Activated CD8-positive, alpha-beta T cell treated with anti-CD3 and anti-CD28 coated beads for 36 hours (primary cell): ENCODE measurements at regions not wholly inside any gene's neighbourhood (a gene's known extent, or its start where the extent isn't known, plus 50 kb on each side); places are given as distances from the start of the nearest gene placed in this dataset.
"Not testable (repeated sequence)": the region's sequence is repeated elsewhere in the genome, so short reads cannot be mapped to it uniquely, and the experiment has no call there.

Experiments used
- ATAC-seq: fragments of 200-7000 bp; cut with Tn5 transposase; one replicate; pipeline ENCODE4 v1.10.0; 2021; ENCODE audit warnings: mild to moderate bottlenecking, moderate library complexity
- CTCF ChIA-PET: fragments of 350-600 bp; sonication (Branson Sonifier 250); formaldehyde crosslinking; loops from one replicate; lab custom pipeline; 2021; ENCODE audit warnings: antibody characterized with exemption; lab: Charles Lee
- POLR2A ChIA-PET: fragments of 350-600 bp; sonication (Branson Sonifier 250); formaldehyde crosslinking; loops from one replicate; lab custom pipeline; 2021; ENCODE audit warnings: antibody characterized with exemption; lab: Charles Lee
- DNase-seq: peaks from one replicate; pipeline ENCODE4 v3.0.0-alpha.2; 2020
- H3K27ac Mint-ChIP-seq: one replicate; pipeline ENCODE4 v1.8.0; 2021; ENCODE audit warnings: mild to moderate bottlenecking, mixed read lengths
- H3K27me3 Mint-ChIP-seq: one replicate; pipeline ENCODE4 v1.8.0; 2021; ENCODE audit warnings: mixed read lengths
- H3K36me3 Mint-ChIP-seq: one replicate; pipeline ENCODE4 v1.8.0; 2021; ENCODE audit warnings: low read depth, mixed read lengths
- H3K4me1 Mint-ChIP-seq: one replicate; pipeline ENCODE4 v1.8.0; 2021; ENCODE audit warnings: low read depth, mixed read lengths
- H3K4me3 Mint-ChIP-seq: one replicate; pipeline ENCODE4 v1.8.0; 2021; ENCODE audit warnings: mild to moderate bottlenecking, moderate library complexity, mixed read lengths
- H3K9me3 Mint-ChIP-seq: one replicate; pipeline ENCODE4 v1.8.0; 2021; ENCODE audit warnings: mixed read lengths
- CTCF ChIP-seq: fragments of 200-600 bp; IDR thresholded peaks from one replicate; pipeline ENCODE4 v1.8.0; 2022; ENCODE audit warnings: antibody characterized with exemption, mild to moderate bottlenecking
- intact Hi-C: fragments of 100-400 bp; cut with micrococcal nuclease; formaldehyde crosslinking; loops from one replicate; pipeline ENCODE4 v1.10.0; 2022

GRCh38 chr15:24269166-24269571 lies 406.4 kb upstream of the NPAP1 start:
- H3K9me3 Mint-ChIP-seq: peaks cover 12% of the 10 kb centered on the region
- no peak overlapping the region for H3K4me3 Mint-ChIP-seq
- POLR2A ChIA-PET: no interaction called here
- ATAC-seq: no peak
- no peak for DNase-seq
- intact Hi-C loops: no loop called here
- CTCF ChIA-PET: no interaction called here
- no peak overlapping the region for H3K27ac Mint-ChIP-seq
- H3K36me3 Mint-ChIP-seq: no peaks in the 10 kb centered on the region
- H3K4me1 Mint-ChIP-seq: no peaks in the 10 kb centered on the region
- no peak for TF ChIP-seq CTCF
- no peaks in the 10 kb centered on the region for H3K27me3 Mint-ChIP-seq

GRCh38 chr15:24269923-24270322 lies 405.7 kb upstream of the NPAP1 start:
- H3K27me3 Mint-ChIP-seq: no peaks in the 10 kb centered on the region
- no peak overlapping the region for H3K4me3 Mint-ChIP-seq
- H3K4me1 Mint-ChIP-seq: no peaks in the 10 kb centered on the region

DNA sequence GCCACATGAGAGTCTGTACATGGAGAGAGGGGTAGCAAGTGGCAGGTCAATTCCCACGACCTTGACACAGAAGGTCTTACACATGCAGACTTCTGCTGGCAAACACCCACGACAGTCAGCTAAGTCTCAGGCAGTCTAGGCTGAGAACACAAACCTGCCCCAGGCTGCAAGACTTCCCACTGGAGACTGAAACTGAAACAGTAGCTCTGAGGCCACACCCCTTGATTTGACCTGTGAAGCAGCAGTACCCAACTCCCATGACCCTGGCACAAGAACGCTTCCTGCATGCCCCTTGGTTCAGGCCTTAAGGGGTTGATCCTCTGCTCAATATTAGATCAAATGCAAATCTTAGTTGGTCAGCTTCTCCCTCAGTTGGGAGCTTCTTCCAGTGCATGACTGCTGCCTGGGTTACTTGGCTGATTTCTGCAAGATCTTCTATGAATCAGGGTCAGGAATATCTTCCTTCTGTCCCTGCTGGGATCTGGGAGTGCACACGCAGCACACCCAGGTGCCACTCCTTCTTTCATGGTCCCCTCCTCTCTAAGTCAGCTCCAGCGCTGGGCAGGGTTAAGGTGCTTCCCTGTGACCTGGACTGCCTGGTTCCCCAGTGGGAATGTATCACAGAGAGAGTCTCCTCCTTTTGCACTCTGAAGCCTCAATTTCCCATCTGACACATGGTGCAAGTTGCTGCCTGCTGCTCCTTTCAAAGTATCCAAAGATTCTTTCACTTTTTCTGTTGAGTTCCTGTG lies 403.9 kb upstream of the NPAP1 start:
- CTCF ChIA-PET, H3K4me3 Mint-ChIP-seq, POLR2A ChIA-PET, H3K27me3 Mint-ChIP-seq, H3K36me3 Mint-ChIP-seq, H3K4me1 Mint-ChIP-seq, H3K27ac Mint-ChIP-seq, DNase-seq, ATAC-seq, intact Hi-C loops: not testable (repeated sequence)
- peaks cover 11% of the 10 kb centered on the region for H3K9me3 Mint-ChIP-seq

More at GRCh38 chr15:24269923-24270322, 405.7 kb upstream of the NPAP1 start:
- ATAC-seq (no peak), DNase-seq (no peak)
- no peak for TF ChIP-seq CTCF
- Mint-ChIP-seq H3K27ac (no peak overlapping the region), H3K9me3 (peaks cover 12% of the 10 kb centered on the region), H3K36me3 (no peaks in the 10 kb centered on the region)
- intact Hi-C loops: no loop called here
- ChIA-PET CTCF (no interaction called here), POLR2A (no interaction called here)

DNA sequence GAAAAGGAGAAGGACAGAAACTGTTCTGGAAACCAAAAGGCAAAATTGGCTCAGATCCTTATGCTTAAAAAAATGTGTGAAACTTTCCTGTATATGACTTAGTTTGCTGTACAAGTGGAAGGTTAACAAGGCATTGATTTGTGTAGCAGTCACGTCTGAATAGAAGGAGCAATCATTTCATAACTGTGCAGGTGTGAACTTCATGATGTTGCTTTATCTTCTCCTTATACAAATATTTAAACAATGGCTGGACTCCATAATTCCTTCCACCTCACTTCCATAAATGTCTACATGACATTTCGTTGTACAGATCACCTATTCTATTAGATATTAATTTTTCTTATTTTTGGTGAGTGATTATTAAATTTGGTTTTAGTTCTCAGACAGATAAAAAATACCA lies 382.7 kb upstream of the NPAP1 start:
- H3K4me1 Mint-ChIP-seq: no peaks in the 10 kb centered on the region
- H3K9me3 Mint-ChIP-seq: no peaks in the 10 kb centered on the region
- TF ChIP-seq CTCF: no peak
- no peak overlapping the region for H3K4me3 Mint-ChIP-seq
- POLR2A ChIA-PET: no interaction called here
- H3K36me3 Mint-ChIP-seq: no peaks in the 10 kb centered on the region
- CTCF ChIA-PET: no interaction called here
- ATAC-seq: no peak
- no peak overlapping the region for H3K27ac Mint-ChIP-seq
- no peak for DNase-seq
- no peaks in the 10 kb centered on the region for H3K27me3 Mint-ChIP-seq
- intact Hi-C loops: no loop called here

DNA sequence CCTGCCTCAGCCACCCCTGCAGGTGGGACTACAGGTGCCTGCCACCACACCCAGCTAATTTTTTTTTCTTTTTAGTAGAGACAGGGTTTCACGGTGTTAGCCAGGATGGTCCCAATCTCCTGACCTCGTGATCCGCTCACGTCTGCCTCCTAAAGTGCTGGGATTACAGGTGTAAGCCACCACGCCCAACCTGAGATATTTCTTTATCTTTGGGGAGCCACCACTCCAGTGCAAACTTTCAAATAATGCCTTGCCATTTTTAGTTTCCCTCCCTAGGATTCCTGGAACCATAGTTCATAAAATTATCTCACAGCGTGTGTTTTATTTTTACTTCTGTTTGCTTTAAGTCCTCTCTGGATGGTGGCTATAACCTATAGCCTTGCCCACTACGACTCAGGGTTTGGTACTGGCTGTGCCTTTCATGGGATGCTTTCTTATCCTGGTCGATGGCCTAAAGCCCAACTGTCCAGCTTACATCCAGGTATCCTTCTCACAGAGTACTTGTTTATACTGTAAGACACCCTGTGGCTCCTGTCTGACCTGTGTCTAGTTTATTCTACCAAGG lies 374.7 kb upstream of the NPAP1 start:
- POLR2A ChIA-PET, H3K4me1 Mint-ChIP-seq, H3K9me3 Mint-ChIP-seq, DNase-seq, ATAC-seq, CTCF ChIA-PET, H3K36me3 Mint-ChIP-seq, intact Hi-C loops, H3K27me3 Mint-ChIP-seq, H3K4me3 Mint-ChIP-seq, H3K27ac Mint-ChIP-seq: not testable (repeated sequence)

GRCh38 chr15:24301999-24302398 lies 373.6 kb upstream of the NPAP1 start:
- CTCF ChIA-PET, intact Hi-C loops, H3K4me1 Mint-ChIP-seq, H3K4me3 Mint-ChIP-seq, H3K36me3 Mint-ChIP-seq, H3K27me3 Mint-ChIP-seq, H3K9me3 Mint-ChIP-seq, ATAC-seq, DNase-seq, POLR2A ChIA-PET, H3K27ac Mint-ChIP-seq: not testable (repeated sequence)

- H3K36me3 Mint-ChIP-seq, H3K27ac Mint-ChIP-seq, POLR2A ChIA-PET, CTCF ChIA-PET, H3K4me3 Mint-ChIP-seq, H3K4me1 Mint-ChIP-seq, H3K9me3 Mint-ChIP-seq, ATAC-seq, intact Hi-C loops, DNase-seq, H3K27me3 Mint-ChIP-seq: not testable (repeated sequence)
Measured at GRCh38 chr15:24304747-24305146, 370.8 kb upstream of the NPAP1 start.

GRCh38 chr15:24305643-24306042 lies 369.9 kb upstream of the NPAP1 start:
- CTCF ChIA-PET, H3K27ac Mint-ChIP-seq, H3K27me3 Mint-ChIP-seq: not testable (repeated sequence)

DNA sequence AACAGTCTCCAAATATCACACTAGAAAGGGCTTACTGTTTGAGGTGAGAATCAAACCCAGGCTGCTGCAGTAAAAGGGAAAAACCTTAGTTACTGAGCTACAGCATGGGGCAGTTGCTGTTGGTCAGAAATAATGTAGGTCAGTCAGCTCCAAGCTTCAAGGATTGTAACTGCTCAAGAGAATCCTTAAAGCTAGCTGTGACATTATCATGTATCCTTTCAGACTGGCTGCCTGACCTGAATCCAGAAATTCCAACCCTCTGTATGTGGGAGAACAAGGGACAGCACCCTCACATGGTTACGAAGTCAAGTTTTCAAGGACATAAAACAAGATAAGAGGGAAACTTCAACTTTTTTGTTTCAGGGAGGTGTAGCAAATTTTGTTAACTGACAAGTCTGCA lies 365.9 kb upstream of the NPAP1 start:
- H3K9me3 Mint-ChIP-seq, POLR2A ChIA-PET, H3K27ac Mint-ChIP-seq: not testable (repeated sequence)

More at GRCh38 chr15:24305643-24306042, 369.9 kb upstream of the NPAP1 start:
- H3K4me1 Mint-ChIP-seq, DNase-seq, H3K36me3 Mint-ChIP-seq, H3K9me3 Mint-ChIP-seq, ATAC-seq, intact Hi-C loops, H3K4me3 Mint-ChIP-seq, POLR2A ChIA-PET: not testable (repeated sequence)

More for the DNA sequence above, 365.9 kb upstream of the NPAP1 start:
- H3K4me1 Mint-ChIP-seq, intact Hi-C loops, H3K36me3 Mint-ChIP-seq, H3K27me3 Mint-ChIP-seq, CTCF ChIA-PET, H3K4me3 Mint-ChIP-seq, ATAC-seq, DNase-seq: not testable (repeated sequence)
